Fibroblast of lung (primary cell): ENCODE measurements at regions not wholly inside any gene's neighbourhood (a gene's known extent, or its start where the extent isn't known, plus 50 kb on each side); places are given as distances from the start of the nearest gene placed in this dataset.

Source experiments
- EZH2 ChIP-seq: IDR thresholded peaks from 2 replicates; pipeline ENCODE4 v1.5.1; 2012; ENCODE audit warnings: low read length, control low read depth, mild to moderate bottlenecking; ENCODE audit errors: missing control alignments
- TF ChIP-seq, protein P1 (sequence below), 2 donors: IDR thresholded peaks in 1 of 2; conservative IDR thresholded peaks in 1 of 2; 1 replicate in 1 of 2; 2 replicates in 1 of 2; pipeline ENCODE4 v1.5.1; 2011 to 2012; ENCODE audit warnings: low read length in 2 of 2, control low read depth in 1 of 2, inconsistent platforms in 1 of 2, low read depth in 1 of 2, mild to moderate bottlenecking in 1 of 2

DNA sequence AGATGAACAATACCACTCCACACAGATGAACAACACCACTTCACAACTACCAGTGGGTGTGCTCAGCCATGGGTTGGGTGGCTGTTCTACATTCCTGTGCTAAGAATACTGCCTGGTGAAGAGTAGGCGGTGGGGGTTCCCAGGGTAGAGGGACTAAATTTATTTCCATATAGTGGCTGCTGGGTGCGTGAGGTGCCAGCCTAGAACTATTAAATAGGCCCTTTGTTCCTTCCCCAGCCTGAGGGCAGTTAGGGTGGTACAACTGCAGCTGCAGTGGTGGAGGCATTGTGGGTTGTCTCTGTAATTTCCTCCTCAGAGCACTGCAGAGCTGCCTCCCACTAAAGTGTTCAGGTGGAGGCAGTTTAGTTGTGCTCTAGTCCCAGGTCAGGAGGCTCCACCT is 618.4 kb downstream of the MMUT start:
- TF ChIP-seq, protein P1, sequence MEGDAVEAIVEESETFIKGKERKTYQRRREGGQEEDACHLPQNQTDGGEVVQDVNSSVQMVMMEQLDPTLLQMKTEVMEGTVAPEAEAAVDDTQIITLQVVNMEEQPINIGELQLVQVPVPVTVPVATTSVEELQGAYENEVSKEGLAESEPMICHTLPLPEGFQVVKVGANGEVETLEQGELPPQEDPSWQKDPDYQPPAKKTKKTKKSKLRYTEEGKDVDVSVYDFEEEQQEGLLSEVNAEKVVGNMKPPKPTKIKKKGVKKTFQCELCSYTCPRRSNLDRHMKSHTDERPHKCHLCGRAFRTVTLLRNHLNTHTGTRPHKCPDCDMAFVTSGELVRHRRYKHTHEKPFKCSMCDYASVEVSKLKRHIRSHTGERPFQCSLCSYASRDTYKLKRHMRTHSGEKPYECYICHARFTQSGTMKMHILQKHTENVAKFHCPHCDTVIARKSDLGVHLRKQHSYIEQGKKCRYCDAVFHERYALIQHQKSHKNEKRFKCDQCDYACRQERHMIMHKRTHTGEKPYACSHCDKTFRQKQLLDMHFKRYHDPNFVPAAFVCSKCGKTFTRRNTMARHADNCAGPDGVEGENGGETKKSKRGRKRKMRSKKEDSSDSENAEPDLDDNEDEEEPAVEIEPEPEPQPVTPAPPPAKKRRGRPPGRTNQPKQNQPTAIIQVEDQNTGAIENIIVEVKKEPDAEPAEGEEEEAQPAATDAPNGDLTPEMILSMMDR (conservative IDR thresholded peaks at IDR 0.05 in 1 of 2, IDR thresholded peaks at IDR 0.05 in 1 of 2; ENCODE audit: low read depth in 1 of 2, low read length in 2 of 2) = no peak
- TF ChIP-seq EZH2 = no peak
